Ectodermal cell (in vitro differentiated cells): ENCODE measurements at regions not wholly inside any gene's neighbourhood (a gene's known extent, or its start where the extent isn't known, plus 50 kb on each side); places are given as distances from the start of the nearest gene placed in this dataset.

ENCODE experiments used
- H3K27ac ChIP-seq: 2 replicates; pipeline ENCODE4 v1.7.0; 2013; ENCODE audit warnings: mild to moderate bottlenecking, low read depth, low read length; ENCODE audit not compliant: insufficient read depth, poor library complexity, severe bottlenecking
- H3K27me3 ChIP-seq: 2 replicates; pipeline ENCODE4 v1.7.0; 2013; ENCODE audit warnings: mild to moderate bottlenecking, low read length; ENCODE audit not compliant: insufficient read depth, control insufficient read depth, poor library complexity, severe bottlenecking
- H3K36me3 ChIP-seq: one replicate; pipeline ENCODE4 v1.7.0; 2013; ENCODE audit warnings: low read length; ENCODE audit not compliant: control insufficient read depth, insufficient read depth
- H3K4me1 ChIP-seq: one replicate; pipeline ENCODE4 v1.7.0; 2013; ENCODE audit warnings: low read length; ENCODE audit not compliant: control insufficient read depth, insufficient read depth
- H3K4me3 ChIP-seq: 2 replicates; pipeline ENCODE4 v1.7.0; 2013; ENCODE audit warnings: low read depth, low read length, control low read depth; ENCODE audit not compliant: insufficient read depth
- H3K9me3 ChIP-seq: 2 replicates; pipeline ENCODE4 v1.7.0; 2013; ENCODE audit warnings: mild to moderate bottlenecking, low read length, moderate library complexity; ENCODE audit not compliant: control insufficient read depth
- WGBS, 2 experiments: methylation state at CpG; one replicate each; pipeline ENCODE4 v1.1.7; 2013; ENCODE audit warnings: missing lambda C conversion rate in 2 of 2; 5-methylcytosine and 5-hydroxymethylcytosine counted together

DNA sequence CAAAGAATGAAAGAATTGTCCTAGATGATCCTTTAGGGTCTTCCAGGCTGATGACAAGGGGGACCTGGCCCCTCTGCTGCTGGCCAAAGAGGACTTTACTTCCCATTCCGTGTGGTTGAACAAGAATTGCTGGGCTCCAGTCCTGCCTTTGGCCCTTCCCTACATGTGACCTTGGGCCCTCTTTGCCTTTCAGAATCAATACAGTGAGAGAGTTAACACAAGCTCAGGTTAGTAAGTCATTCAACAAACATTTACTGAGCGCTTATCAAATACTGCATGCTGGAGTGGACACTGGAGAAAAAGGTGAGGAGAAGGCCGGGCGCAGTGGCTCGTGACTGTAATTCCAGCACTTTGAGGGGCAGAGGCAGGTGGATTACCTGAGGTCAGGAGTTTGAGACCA lies 113.1 kb downstream of the C9orf50 start:
- no peaks in the 10 kb centered on the region for H3K36me3 ChIP-seq
- no peak overlapping the region for H3K4me3 ChIP-seq
- H3K4me1 ChIP-seq: no peaks in the 10 kb centered on the region
- H3K27ac ChIP-seq: no peak overlapping the region
- 91 to 94% methylated on average over 5 of the region's 5 CpGs for WGBS, 2 experiments
- H3K27me3 ChIP-seq: no peaks in the 10 kb centered on the region
- no peaks in the 10 kb centered on the region for H3K9me3 ChIP-seq

DNA sequence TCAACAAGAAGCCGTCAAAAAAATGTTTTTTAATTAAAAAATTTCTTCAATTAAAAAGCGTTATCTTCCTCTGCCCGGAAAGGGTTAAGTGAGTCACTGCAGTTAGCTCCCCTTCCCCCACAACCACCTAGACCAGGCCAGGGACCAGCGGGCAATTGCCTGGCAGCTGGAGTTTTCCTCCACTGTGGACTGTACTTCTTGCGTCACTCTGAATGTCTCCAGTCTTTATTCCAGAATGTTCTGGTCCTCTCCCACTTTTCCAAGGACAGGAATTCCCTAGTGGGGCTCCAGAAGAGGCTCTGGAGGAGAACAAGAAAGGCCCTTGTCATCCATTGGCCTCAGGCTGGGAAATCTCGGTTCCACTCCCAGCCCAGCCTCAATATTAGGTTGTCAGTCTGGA lies 114.0 kb downstream of the C9orf50 start:
- Histone ChIP-seq H3K4me1 (no peaks in the 10 kb centered on the region), H3K36me3 (no peaks in the 10 kb centered on the region), H3K4me3 (no peak overlapping the region), H3K27ac (no peak overlapping the region), H3K9me3 (no peaks in the 10 kb centered on the region), H3K27me3 (no peaks in the 10 kb centered on the region)
- WGBS, 2 experiments: 51 to 59% methylated on average over 6 of the region's 6 CpGs

DNA sequence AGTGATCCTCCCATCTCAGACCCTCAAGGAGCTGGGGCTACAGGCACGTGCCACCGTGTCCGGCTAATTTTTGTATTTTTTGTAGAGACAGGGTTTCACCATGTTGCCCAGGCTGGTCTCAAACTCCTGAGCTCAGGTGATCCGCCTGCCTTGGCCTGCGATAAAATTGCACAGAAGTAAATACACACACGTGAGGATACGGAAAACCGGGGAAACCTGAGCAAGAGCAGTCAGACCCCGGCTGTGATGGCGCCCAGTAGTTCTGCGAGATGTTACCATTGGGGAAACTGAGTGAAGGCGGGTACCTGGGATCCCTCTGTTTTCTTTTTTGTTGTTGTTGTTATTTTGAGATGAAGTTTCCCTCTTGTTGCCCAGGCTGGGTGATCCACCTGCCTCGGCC lies 114.9 kb downstream of the C9orf50 start:
- WGBS, 2 experiments: 94% methylated on average over 13 of the region's 13 CpGs
- H3K27ac ChIP-seq: no peak overlapping the region
- H3K4me1 ChIP-seq: peaks cover under 1% of the 10 kb centered on the region
- no peaks in the 10 kb centered on the region for H3K36me3 ChIP-seq
- no peaks in the 10 kb centered on the region for H3K27me3 ChIP-seq
- H3K9me3 ChIP-seq: no peaks in the 10 kb centered on the region
- H3K4me3 ChIP-seq: no peak overlapping the region

DNA sequence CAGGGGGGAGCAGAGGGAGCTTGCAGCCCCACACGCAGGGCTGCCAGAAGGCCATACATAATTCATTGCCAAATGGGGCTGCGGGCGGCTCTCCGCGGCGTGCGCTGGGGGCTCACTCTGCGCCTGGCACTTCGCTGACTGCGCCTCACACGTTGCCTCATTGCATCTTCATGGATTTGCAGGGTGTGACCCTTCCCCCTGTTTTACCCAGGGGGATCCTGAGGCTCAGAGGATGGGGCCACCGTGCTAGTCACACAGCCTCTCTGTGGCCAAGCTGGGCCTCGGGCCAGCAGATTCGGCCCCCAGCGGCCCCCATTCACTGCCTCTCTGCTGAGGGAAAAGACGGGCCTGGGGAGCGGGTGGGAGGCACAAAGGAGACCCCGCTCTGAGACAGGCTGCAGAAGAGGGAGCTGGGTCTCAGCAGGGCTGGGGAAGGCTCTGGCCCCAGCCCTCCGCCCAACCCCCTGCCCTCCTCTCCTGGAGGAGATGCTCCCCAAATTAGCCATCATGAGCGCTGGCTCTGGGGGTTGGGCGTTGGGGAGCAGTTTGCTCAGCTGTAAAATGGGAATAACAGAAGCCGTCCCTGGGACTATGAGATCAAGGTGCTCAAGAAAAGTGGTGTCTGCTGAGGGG lies 115.5 kb downstream of the C9orf50 start:
- WGBS, 2 experiments: 87 to 88% methylated on average over 22 of the region's 22 CpGs
- H3K4me3 ChIP-seq: no peak overlapping the region
- no peaks in the 10 kb centered on the region for H3K27me3 ChIP-seq
- H3K9me3 ChIP-seq: no peaks in the 10 kb centered on the region
- H3K4me1 ChIP-seq: peaks cover 7% of the 10 kb centered on the region
- H3K27ac ChIP-seq: no peak overlapping the region
- no peaks in the 10 kb centered on the region for H3K36me3 ChIP-seq

DNA sequence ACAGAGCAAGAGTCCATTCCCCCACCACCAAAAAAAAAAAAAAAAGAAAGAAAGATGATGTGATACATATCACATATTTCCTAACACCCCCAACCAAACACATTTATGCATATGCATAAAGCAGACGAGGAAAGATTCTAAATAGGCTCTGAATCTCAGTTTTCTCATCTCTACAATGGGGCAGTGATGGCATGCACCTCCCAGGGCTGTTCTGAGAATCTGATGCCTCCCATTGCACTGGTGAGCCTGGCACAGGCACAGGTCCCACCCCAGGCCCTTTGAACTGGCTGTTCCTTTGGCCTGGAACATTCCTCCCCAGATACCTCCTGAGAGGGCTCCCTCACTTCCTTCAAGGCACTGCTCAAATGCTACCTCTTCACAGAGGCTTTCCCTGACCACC lies 116.5 kb downstream of the C9orf50 start:
- 92 to 94% methylated on average over 1 of the region's 1 CpG for WGBS, 2 experiments
- Histone ChIP-seq H3K4me3 (no peak overlapping the region), H3K4me1 (peaks cover 16% of the 10 kb centered on the region), H3K36me3 (no peaks in the 10 kb centered on the region), H3K27ac (no peak overlapping the region), H3K9me3 (no peaks in the 10 kb centered on the region), H3K27me3 (no peaks in the 10 kb centered on the region)

DNA sequence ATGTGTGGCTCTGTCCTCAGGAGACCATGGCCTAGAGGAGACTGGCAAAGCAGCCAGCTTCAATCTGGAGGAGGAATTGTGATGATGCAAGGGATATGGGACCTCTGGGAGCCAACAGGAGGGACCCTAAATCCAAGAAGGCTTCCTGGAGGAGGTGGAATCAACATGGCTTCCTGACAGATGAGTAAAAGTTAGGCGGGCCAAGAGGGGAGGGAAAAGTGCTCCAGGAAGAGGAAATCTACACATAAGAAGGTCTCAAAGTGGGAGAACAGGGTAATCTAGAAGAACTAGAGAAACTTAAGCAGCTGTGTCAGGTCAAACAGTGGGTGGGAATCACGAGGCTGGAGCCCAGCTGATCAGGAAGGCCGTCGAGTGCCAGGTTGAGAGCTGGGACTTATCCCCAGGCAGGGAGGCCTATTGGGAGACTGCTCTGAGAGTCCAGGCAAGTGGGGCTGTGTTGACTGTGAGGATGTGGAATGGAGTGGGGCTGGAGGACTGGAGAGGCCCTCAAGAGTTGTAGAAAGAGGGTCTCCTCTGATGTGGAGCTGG lies 119.1 kb downstream of the C9orf50 start:
- Histone ChIP-seq H3K4me1 (peaks cover 36% of the 10 kb centered on the region), H3K4me3 (no peak overlapping the region), H3K27ac (no peak overlapping the region), H3K9me3 (no peaks in the 10 kb centered on the region), H3K27me3 (no peaks in the 10 kb centered on the region), H3K36me3 (no peaks in the 10 kb centered on the region)
- WGBS, 2 experiments: 79 to 81% methylated on average over 4 of the region's 4 CpGs

DNA sequence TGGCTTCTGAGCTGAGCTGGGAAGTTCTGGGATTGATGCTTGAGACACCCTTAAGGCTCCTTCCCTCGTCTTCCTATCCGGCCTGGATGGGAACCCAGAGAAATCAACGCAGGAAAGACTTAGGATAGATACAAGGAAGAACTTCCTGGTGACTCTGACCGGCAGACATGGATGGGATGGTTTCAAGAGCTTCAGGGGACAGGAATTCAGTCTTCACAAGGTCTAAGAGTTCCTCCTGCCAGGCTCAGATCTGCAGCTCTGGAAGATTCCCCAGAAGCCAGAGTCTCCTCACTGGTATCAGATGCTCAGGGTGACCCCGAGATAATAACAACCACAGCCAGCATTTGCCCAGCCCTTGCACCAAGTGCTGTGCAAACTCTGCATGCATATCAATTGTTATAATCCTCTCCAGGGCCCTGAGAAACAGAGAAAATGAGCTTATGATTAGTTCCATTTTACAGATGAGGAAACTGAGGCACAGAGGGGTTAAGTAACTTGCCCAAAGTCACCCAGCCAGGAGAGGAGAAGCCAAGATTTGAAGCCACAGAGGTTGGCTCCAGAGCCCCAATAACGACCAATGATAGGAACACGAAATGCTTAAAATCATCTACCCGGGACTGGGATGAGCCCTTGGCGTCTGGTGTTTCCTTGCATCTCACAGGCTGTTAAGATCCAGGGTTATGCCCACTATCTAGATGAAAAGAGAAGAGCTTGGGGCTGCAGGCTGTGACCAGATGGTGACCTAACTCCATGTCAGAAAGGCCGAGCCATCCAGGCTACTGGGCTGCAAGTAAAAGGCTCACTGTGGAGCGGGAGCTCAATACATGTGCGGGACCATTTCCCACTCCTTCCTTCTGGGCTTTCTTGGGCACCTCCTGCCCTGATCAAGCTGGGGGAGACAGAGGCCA lies 119.8 kb downstream of the C9orf50 start:
- H3K36me3 ChIP-seq: no peaks in the 10 kb centered on the region
- no peaks in the 10 kb centered on the region for H3K27me3 ChIP-seq
- no peak overlapping the region for H3K4me3 ChIP-seq
- peak overlapping the region; percentile 76 for H3K27ac ChIP-seq
- H3K4me1 ChIP-seq: peaks cover 39% of the 10 kb centered on the region
- no peaks in the 10 kb centered on the region for H3K9me3 ChIP-seq
- WGBS, 2 experiments: 85% methylated on average over 12 of the region's 12 CpGs

DNA sequence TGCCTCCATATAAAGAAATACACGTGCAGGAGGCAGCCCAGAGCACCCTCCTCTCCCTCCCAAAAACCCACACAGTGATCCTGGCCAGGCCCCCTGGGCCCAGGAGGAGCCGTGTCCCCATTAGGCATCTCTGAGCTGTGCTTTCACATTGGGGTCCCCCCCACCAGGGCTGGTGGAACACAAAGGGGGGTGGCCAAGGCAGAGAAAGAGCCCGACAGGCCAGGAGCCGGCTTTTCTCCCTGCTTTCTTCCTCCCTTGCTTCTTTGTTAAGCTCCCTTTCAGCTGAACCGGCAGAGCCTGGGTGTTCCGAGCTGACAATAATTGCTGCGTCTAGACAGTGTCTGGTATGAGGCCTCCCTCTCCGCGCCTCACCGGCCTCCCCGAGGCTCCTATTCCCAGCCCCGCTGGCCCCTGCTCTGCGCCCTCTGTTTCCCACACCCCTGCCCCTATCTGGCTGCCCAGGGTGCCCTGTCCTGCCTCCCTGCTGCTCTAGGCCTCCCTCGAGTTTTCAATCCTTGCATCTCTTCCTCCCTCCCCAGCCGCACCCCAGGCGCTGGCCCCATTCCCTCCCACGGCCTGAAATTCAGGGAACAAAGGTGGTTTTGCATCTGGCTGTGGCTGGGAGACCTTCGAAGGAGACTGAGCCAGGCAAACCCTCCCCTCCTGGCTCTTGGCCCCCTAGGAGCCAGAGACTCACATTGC lies 120.6 kb downstream of the C9orf50 start:
- Histone ChIP-seq H3K4me3 (no peak overlapping the region), H3K9me3 (no peaks in the 10 kb centered on the region), H3K27me3 (peaks cover 1% of the 10 kb centered on the region), H3K4me1 (peaks cover 45% of the 10 kb centered on the region), H3K36me3 (no peaks in the 10 kb centered on the region), H3K27ac (peak overlapping the region; percentile 76)
- 4 to 6% methylated on average over 18 of the region's 18 CpGs for WGBS, 2 experiments

DNA sequence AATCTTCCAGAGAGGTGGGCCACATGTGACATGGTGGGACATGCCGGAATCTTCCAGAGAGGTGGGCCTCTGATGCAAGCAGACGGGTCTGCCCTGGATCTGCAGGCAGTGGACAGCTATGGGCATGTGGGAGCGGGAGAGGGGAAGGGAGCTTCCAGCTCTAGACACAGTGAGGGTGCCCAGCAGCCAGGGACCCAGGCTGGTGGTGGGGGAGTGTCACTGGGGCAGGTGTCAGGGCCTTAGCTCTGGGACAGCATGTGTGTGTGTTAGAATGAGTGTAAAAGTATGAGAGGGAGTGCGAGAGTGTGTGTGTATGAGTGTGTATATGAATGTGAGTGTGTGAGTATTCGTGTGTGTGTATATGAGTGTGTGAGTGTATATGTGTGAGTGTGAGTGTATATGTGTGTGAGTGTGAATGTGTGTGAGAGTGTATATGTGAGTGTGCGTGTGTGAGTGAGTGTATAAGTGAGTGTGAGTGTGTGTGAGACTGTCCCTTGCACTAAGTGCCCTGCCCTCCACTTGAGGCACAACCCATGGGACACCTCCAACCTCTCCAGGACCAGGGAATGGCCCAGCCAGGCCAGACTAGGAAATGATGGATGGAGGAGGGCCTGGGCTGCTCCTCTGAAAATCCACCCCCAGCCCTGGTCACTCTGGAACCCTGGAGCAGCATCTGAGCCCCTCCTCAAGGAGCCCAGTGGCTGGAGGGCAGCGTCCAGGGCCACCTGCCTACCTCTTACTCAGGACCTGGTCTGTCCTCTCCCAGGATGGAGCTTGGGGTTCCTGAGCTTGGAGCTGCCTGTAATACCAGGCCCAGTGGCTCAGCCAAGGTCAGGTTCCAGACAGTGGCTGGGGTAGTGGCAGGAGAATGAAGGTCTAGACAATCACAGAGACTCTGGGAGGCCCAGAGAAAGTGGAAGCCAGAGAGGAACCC lies 122.2 kb downstream of the C9orf50 start:
- WGBS, 2 experiments: 90 to 93% methylated on average over 7 of the region's 7 CpGs
- no peaks in the 10 kb centered on the region for H3K9me3 ChIP-seq
- peaks cover 5% of the 10 kb centered on the region for H3K27me3 ChIP-seq
- H3K27ac ChIP-seq: no peak overlapping the region
- H3K4me3 ChIP-seq: no peak overlapping the region
- H3K36me3 ChIP-seq: no peaks in the 10 kb centered on the region
- peaks cover 58% of the 10 kb centered on the region for H3K4me1 ChIP-seq
